AG04449 (cell line): ENCODE measurements at regions not wholly inside any gene's neighbourhood (a gene's known extent, or its start where the extent isn't known, plus 50 kb on each side); places are given as distances from the start of the nearest gene placed in this dataset.
A peak's percentile ranks its signal among the peaks of the same experiment; 100 is the strongest.

ENCODE experiments used
- CTCF ChIA-PET: fragments of 350-600 bp; formaldehyde crosslinking; extraction: SDS; loops from one replicate; lab custom pipeline; 2021; ENCODE audit warnings: antibody characterized with exemption; lab: Yijun Ruan, JAX
- POLR2A ChIA-PET: fragments of 400-600, 350-600 bp; formaldehyde crosslinking; extraction: SDS; loops from one replicate; lab custom pipeline; 2020; ENCODE audit warnings: antibody characterized with exemption, inconsistent platforms; lab: Yijun Ruan, JAX
- DNase-seq: peaks from one replicate; pipeline ENCODE4 v3.0.0-alpha.2; 2010; ENCODE audit warnings: low read depth, low spot score
- H3K4me3 ChIP-seq: 2 replicates; pipeline ENCODE4 v1.5.1; 2011; ENCODE audit warnings: low read depth, mild to moderate bottlenecking, control low read depth, low read length
- CTCF ChIP-seq: IDR thresholded peaks from one replicate; pipeline ENCODE4 v1.5.1; 2011; ENCODE audit warnings: mild to moderate bottlenecking, moderate library complexity, low read length, control low read depth, inconsistent platforms; ENCODE audit not compliant: insufficient read depth; ENCODE audit errors: missing control alignments

DNA sequence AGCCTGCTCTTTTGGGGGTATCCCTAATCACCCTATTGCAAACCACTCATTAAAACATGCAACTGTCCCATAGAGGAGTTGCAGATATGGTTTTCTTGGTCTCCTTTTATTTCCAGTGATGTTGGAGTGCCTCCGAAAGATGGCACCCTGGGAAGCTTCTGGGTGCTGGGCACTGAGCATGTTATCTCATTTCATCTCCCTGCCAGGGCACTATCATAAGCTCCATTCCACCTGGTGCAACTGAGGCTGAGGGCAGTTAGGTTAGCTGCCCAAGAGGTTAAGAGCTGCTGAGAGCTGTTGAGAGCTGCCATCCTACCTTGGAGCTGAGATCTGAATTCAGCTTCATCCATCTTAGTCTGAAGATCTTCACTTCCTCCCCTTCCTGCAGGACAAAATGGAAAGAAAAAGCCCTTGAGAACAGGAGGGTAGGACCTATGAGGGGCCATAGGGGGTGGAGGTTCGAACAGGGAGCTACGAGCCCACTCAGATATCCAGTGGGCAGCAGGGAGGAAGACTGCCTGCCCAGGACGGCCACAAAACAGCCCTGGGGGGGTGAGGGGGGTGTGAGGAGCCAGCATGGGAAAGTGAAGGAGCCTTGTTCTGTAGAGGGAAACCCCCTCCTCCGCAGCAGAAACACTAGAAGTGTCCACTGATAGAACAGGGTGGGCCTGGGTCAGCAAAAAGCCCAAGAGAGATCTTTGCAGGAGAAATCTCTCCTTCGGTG, 202.5 kb downstream of the ZFP36L2 start:
- no peak for TF ChIP-seq CTCF
- no peak for DNase-seq
- H3K4me3 ChIP-seq, result no peak overlapping the region
- POLR2A ChIA-PET, result interaction anchor here (1.0 kb wide), 1 partner anchor 201 kb away, joined by 3 read pairs; no protein-coding TSS in a partner anchor
- CTCF ChIA-PET, result interaction anchor here (0.6 to 4.7 kb wide), 22 partner anchors 9 to 204 kb away, joined by 3 to 31 read pairs (median 6); partner anchors contain the start of gene ZFP36L2

- no peak for TF ChIP-seq CTCF
- no peak overlapping the region for H3K4me3 ChIP-seq
- ChIA-PET CTCF (interaction anchor here (1.3 to 1.6 kb wide), 3 partner anchors 51 to 193 kb away, joined by 3 to 8 read pairs (median 5); no protein-coding TSS in a partner anchor), POLR2A (no interaction called here)
- no peak for DNase-seq
Observed at GRCh38 chr2:43022896-43023295, 203.5 kb downstream of the ZFP36L2 start.

DNA sequence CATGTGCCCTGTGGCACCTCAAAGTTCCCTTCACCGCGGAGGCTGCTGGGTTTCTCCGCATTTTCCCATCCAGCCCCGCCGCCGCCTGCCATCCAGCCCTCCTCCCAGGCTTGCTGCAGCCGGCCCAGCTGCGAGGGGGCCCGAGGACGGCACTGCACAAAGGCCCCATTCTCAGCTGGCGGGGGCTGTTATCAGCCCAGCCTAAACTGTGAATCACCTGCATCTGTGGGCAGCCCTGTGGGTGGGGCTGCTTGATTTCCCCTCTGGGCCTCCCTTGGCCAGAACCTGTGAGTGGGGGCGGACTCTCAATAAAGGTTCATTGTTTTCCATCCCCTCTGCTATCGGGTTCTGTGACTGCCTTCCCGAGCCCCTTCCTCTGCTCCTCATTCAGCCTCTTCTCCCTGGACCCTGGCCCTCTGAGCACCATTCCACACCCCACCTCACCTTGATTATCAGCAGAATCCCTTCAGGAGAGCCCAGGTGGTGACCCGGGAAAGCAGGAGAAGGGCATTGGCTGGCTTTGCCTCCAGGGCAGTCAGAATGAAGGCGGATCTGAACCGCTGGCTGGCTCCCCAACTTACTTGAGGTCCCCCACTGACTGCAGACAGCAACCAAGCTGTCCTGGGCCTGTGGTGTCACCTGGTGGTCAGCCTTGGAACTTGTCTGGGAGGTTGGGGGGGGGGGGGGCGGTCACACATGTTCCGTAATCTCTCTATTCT, 204.5 kb downstream of the ZFP36L2 start:
- no peak for DNase-seq
- ChIA-PET CTCF (interaction anchor here (0.9 kb wide), 1 partner anchor 202 kb away, joined by 3 read pairs; no protein-coding TSS in a partner anchor), POLR2A (no interaction called here)
- no peak overlapping the region for H3K4me3 ChIP-seq
- TF ChIP-seq CTCF, result peak; percentile 15

DNA sequence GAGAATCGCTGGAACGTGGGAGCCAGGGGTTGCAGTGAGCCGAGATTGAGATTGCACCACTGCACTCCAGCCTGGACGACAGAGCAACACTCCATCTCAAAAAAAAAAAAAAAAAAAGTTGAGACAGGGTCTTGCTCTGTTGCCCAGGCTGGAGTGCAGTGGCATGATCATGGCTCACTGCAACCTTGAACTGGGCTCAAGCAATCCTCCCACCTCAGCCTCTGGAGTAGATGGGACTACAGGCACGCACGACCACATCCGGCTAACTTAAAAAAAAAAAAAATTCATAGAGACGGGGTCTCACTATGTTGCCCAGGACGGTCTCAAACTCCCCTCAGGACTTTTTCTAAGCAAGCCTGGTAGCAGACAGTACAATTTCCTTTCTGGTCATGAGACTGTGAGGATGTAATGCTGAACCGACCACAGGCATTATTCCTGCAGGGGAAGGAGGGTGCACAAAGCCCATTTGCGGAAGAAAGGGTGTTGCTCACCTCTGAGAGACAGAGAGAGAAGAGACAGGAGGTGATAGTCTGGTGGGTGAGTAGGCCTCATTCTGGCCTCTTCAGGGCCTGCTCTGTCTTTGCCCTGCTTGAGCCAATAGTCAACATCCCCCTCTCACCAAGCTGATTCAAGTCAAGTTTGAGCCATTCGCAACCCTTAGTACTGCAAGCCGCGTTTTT, 205.3 kb downstream of the ZFP36L2 start:
- ChIA-PET POLR2A (no interaction called here), CTCF (interaction anchor here (0.7 to 0.9 kb wide), 3 partner anchors 11 to 208 kb away, joined by 3 read pairs; no protein-coding TSS in a partner anchor)
- no peak for DNase-seq
- H3K4me3 ChIP-seq, result no peak overlapping the region
- no peak for TF ChIP-seq CTCF

- POLR2A ChIA-PET, result no interaction called here
- DNase-seq, result no peak
- no peak for TF ChIP-seq CTCF
- CTCF ChIA-PET, result interaction anchor here (0.7 kb wide), 1 partner anchor 10 kb away, joined by 3 read pairs; no protein-coding TSS in a partner anchor
- H3K4me3 ChIP-seq, result no peak overlapping the region
Observed at GRCh38 chr2:43020296-43020695, 206.1 kb downstream of the ZFP36L2 start.
